Stimulated activated CD8-positive, alpha-beta memory T cell treated with anti-CD3 and anti-CD28 coated beads, Interleukin-12 subunit alpha, Interleukin-12 subunit beta, amount 100 ng/mL, for 1 hour (primary cell): ENCODE measurements at regions not wholly inside any gene's neighbourhood (a gene's known extent, or its start where the extent isn't known, plus 50 kb on each side); places are given as distances from the start of the nearest gene placed in this dataset.

ENCODE experiments used
- DNase-seq: peaks from one replicate; pipeline ENCODE4 v3.0.0-alpha.2; 2020; ENCODE audit warnings: low read depth

DNA sequence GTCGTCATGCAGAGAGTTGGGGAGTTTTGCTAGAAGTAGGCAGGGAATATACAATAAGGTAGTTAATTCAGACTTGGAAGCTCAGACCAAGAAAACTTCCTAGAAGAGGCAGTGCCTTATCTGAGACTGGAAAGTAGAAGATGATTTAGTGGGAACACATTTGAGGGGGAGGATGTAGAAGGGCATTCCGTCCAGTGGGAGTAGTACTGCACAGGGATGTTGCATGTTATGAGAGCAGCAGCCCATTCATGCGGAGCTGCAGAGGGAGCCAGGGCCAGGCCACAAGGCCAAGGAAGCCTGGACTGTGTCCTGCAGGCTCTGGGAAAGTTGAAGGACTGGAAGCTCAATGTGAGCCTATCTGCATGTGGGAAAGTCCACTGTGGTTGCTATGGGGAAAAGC, 344.5 kb upstream of the EEF2KMT start:
- no peak for DNase-seq

- no peak for DNase-seq
Measured at GRCh38 chr16:5438591-5438990, 341.0 kb upstream of the EEF2KMT start.

GRCh38 chr16:5433587-5433986, 336.0 kb upstream of the EEF2KMT start:
- no peak for DNase-seq

GRCh38 chr16:5432166-5432565, 334.6 kb upstream of the EEF2KMT start:
- DNase-seq = no peak

- DNase-seq = no peak
Measured at GRCh38 chr16:5430598-5430997, 333.0 kb upstream of the EEF2KMT start.

DNA sequence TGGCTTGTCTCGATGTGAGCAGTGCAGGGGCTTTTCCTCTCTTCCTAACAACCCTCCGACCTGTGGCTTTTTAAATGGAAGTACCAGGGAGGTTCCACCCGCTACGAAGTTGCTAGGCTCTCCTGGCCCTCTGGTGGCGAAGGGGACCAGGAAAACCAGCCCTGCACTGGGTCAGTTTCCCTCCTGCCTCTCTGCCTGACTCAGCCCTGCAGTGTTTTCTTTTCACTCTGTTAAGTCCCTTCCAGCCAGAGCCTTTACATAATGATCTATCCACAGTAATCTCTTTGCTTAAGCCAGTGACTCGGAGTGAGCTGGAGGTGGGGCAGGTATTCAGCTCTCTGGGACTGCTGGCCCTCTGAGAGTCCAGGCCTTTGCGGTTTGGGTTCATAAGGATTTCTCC, 331.3 kb upstream of the EEF2KMT start:
- no peak for DNase-seq

DNA sequence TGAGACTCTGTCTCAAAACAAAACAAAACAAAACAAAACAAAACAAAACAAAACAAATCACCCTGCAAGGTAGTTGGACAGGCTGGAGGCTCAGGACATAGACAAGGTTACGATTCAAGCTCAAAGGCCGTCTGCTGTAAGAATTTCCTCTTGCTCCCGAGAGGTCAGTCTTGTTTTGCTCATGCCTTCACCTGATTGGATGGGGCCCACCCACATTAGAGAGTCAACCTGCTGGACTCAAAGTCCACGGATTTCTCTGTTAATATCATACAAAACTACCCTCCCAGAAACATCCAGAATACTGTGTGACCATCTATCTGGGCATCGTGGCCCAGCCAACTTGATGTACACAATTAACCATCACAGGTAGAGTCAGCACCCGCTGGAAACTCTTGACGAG, 330.0 kb upstream of the EEF2KMT start:
- DNase-seq = no peak

GRCh38 chr16:5422643-5423496, 325.3 kb upstream of the EEF2KMT start:
- no peak for DNase-seq

- DNase-seq = no peak
Measured at GRCh38 chr16:5422047-5422446, 324.5 kb upstream of the EEF2KMT start.

DNA sequence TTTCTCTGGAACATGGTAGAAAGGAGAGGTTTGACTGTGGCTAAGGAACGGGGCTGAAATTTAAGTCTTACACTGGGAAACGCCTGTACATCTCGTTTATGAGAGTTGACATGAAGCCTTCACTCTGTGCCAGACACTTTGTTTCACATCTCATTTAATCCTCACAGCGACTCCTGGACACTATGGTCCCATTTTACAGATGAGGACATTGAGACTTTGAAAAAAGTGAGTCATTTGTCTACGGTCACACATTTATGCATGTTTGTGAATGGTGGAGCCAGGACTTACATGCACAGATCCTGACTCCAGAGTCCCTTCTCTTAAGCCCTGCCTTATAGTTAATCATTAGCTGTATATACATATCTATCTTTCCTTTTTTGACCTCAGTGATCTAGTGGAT, 318.4 kb upstream of the EEF2KMT start:
- no peak for DNase-seq

DNA sequence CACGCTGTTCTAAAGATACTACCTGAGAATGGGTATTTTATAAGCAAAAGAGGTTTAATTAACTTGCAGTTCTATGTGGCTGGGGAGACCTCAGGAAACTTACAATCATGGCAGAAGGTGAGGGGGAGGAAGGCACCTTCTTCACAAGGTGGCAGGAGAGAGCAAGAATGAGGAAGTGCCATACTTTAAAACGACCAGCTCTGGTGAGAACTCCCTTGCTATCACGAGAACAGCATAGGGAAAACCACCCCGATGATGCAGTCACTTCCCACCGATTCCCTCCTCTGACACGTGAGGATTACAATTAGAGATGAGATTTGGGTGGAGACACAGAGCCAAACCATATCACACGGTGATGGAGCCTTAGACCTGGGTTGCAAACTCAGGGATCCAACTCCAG, 317.5 kb upstream of the EEF2KMT start:
- no peak for DNase-seq

- DNase-seq = no peak
Measured at GRCh38 chr16:5412731-5413130, 315.1 kb upstream of the EEF2KMT start.

DNA sequence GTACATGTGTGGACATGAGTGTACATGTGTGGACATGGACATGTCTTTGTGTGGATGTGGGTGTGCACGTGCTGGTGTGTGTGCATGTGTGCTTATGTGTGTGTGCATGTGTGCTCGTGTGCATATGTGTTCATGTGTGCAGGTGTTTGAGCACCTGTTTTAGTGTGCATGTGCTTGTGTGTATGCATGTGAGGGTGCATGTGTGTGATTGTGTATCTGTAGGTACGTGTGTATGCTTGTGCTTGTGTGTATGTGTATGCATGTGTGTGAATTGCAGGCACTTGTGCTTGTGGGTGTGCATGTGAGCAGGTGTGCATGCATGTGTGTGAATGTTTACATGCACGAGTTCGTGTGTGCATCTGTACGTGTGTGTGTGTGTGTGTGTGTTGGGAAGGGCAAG, 300.6 kb upstream of the EEF2KMT start:
- no peak for DNase-seq

GRCh38 chr16:5396880-5397279, 299.3 kb upstream of the EEF2KMT start:
- DNase-seq = no peak

GRCh38 chr16:5393070-5393469, 295.5 kb upstream of the EEF2KMT start:
- no peak for DNase-seq

- no peak for DNase-seq
Measured at GRCh38 chr16:5386989-5387388, 289.4 kb upstream of the EEF2KMT start.

- DNase-seq = no peak
Measured at GRCh38 chr16:5385811-5386210, 288.2 kb upstream of the EEF2KMT start.

GRCh38 chr16:5385115-5385514, 287.5 kb upstream of the EEF2KMT start:
- DNase-seq = no peak

GRCh38 chr16:5383737-5384136, 286.1 kb upstream of the EEF2KMT start:
- DNase-seq = no peak

DNA sequence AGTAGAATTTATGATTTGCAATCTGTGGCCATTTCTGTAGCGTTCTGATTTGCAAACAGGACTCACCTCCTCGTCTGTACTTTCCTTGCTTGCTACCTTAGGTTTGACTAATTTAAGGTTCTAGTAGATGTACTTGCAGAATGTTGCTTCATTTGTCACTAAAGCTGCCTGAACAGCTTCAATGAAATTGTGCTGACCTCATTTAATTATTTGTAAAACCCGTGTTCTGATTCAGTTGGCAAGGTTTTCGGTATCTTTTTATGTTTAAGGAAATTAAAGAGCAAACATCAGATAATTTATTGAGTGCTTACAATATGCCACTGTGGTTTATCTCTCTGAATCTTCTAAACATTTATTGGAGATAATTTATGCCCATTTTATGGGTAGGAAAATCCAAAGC, 284.9 kb upstream of the EEF2KMT start:
- no peak for DNase-seq

DNA sequence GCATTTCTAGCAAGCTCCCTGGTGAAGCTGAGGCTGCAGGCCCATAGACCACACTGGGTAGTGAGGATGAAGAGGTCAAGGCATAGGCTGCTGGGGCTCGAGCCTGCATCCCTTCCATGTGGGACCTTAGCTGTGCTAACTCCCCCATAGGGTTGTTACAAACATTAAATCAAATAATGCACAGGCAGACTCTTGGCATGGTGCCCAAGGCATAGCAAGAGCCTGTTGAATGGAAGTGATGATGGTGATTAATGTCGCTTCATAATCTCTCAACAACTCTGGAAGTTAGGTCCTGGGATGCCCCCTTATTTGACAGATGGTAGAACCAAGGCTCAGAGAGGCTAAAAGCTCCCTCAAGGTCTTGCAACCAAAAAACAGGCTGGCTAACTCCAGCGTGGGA, 283.9 kb upstream of the EEF2KMT start:
- no peak for DNase-seq

DNA sequence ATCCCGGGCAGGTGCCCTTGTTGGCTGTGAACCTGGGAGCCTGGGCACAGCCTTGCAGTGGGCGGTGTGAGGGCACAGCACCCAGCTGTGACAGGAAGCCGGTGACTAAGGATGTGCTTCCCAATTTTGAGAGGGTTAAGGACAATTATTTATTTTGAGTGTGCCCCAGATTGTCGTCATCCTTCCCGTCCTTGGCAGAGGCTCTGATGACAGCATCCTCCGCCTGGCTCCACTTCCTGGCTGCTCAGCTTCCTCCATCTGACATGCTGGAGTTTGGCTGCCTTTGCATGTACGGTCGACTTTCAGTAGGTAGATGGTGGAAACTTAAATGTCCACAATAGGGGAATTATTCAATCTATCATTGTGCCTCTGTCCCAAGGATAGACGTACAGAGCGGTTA, 282.4 kb upstream of the EEF2KMT start:
- no peak for DNase-seq

DNA sequence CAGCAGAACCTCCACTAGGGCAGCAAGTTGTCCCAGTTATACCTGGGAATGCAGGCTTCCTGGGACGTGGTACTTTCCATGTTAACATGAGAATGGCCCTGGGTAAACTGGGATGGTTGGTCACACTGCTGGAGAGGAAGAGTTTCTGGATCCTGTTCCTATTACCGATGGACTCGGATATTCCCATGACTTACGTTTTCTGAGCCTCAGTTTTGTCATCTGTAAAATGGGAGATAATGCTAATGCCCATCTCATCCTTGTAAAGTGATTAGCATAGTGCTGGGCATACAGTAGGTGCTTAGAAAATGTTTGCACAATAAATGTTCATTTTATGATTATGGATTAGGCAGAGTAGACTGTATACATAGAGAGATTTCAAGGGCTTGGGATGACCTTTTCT, 280.9 kb upstream of the EEF2KMT start:
- DNase-seq = no peak

DNA sequence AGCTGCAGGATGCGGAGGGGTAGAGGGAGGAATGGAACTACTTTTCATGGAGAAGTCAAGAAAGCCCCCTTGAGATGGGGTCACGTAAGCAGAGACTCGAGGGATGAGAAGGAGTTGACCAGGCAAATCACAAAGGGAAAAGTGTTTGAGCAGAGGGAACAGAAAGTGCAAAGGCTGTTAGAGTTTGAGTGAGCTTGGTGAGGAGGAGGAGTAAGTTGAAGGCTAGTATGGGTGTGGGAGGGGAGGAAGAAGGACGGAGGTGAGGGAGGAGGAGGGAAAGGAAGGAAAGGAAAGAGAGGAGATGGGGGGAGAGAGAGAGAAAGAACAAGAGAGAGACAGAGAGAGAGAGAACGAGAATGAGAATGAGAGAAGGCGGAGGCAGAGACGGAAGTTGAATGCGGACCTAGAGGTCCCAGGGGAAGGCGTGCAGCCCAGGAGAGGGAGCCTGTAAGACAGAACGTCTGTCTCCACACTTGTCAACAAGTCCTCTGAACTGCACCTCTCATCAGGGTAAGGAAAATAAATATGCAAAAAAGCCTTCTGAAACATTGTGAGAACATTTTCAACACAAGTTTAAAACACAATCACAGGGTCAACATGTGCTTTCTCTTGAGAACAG, 279.8 kb upstream of the EEF2KMT start:
- DNase-seq = no peak
